Smooth muscle cell (in vitro differentiated cells): ENCODE measurements at regions not wholly inside any gene's neighbourhood (a gene's known extent, or its start where the extent isn't known, plus 50 kb on each side); places are given as distances from the start of the nearest gene placed in this dataset.
"Not testable (repeated sequence)": the region's sequence is repeated elsewhere in the genome, so short reads cannot be mapped to it uniquely, and the experiment has no call there.

ENCODE experiments used
- DNase-seq: peaks from one replicate; lab custom pipeline; 2025; ENCODE audit not compliant: unreplicated experiment; lab: John Stamatoyannopoulos, UW
- H2AFZ ChIP-seq: fragments of 200-600 bp; sonication (generic); 2 replicates; pipeline ENCODE4 v1.6.0; 2016; ENCODE audit warnings: antibody characterized with exemption, low read depth, mild to moderate bottlenecking
- H3F3A ChIP-seq: fragments of 200-600 bp; sonication (generic); 2 replicates; pipeline ENCODE4 v1.6.0; 2017; ENCODE audit warnings: antibody characterized with exemption, low read depth
- H3K27ac ChIP-seq: fragments of 200-600 bp; sonication (generic); 2 replicates; pipeline ENCODE4 v1.5.1; 2016; ENCODE audit warnings: low read depth, mild to moderate bottlenecking
- H3K27me3 ChIP-seq: fragments of 200-600 bp; sonication (generic); 2 replicates; pipeline ENCODE4 v1.6.1; 2016; ENCODE audit warnings: low read depth, mild to moderate bottlenecking
- H3K36me3 ChIP-seq: fragments of 200-600 bp; sonication (generic); 2 replicates; pipeline ENCODE4 v1.5.1; 2016; ENCODE audit warnings: low read depth
- H3K4me1 ChIP-seq: fragments of 200-600 bp; sonication (generic); 2 replicates; pipeline ENCODE4 v1.5.1; 2016; ENCODE audit warnings: low read depth
- H3K4me2 ChIP-seq: fragments of 200-600 bp; sonication (generic); 2 replicates; pipeline ENCODE4 v1.6.0; 2016; ENCODE audit warnings: mild to moderate bottlenecking
- H3K4me3 ChIP-seq: fragments of 200-600 bp; sonication (generic); 2 replicates; pipeline ENCODE4 v1.5.1; 2016; ENCODE audit warnings: mild to moderate bottlenecking
- H3K79me2 ChIP-seq: fragments of 200-600 bp; sonication (generic); 2 replicates; pipeline ENCODE4 v1.6.0; 2016; ENCODE audit warnings: low read depth, mild to moderate bottlenecking
- H3K9ac ChIP-seq: fragments of 200-600 bp; sonication (generic); 2 replicates; pipeline ENCODE4 v1.6.0; 2016; ENCODE audit warnings: low read depth
- H3K9me3 ChIP-seq: fragments of 200-600 bp; sonication (generic); replicated peaks from 2 replicates; pipeline ENCODE4 v1.5.1; 2016; ENCODE audit warnings: low read depth
- H4K20me1 ChIP-seq: fragments of 200-600 bp; sonication (generic); 2 replicates; pipeline ENCODE4 v1.6.0; 2016; ENCODE audit warnings: low read depth
- WGBS: methylation state at CpG from one replicate; pipeline ENCODE4 v1.1.7; 2016; ENCODE audit warnings: low lambda C conversion rate; 5-methylcytosine and 5-hydroxymethylcytosine counted together

DNA sequence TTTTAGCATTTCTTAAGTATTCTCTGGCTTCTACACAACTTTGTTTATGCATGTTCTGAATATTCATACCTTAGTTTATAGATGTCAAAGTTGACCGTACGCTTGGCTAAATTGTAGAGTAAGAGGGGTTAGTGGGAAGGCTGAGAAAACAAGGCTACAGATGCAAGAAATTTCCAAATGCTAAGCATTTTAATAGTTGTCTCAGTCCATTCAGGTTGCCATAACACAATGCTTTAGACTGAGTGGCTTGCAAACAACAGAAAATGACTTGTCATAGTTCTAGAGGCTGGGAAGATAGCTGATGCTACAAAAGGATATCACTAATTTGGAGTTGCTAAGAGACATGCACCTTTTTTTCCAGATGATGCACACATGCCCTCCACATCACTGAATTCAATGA lies 53.0 kb upstream of the C1QTNF3 start:
- not testable (repeated sequence) for H3K27ac ChIP-seq, H3K36me3 ChIP-seq, H3K79me2 ChIP-seq, H4K20me1 ChIP-seq, H3K9me3 ChIP-seq, H2AFZ ChIP-seq, H3K27me3 ChIP-seq, H3F3A ChIP-seq, H3K9ac ChIP-seq, H3K4me3 ChIP-seq, DNase-seq, H3K4me1 ChIP-seq, H3K4me2 ChIP-seq
- 93% methylated on average over 2 of the region's 2 CpGs for WGBS

DNA sequence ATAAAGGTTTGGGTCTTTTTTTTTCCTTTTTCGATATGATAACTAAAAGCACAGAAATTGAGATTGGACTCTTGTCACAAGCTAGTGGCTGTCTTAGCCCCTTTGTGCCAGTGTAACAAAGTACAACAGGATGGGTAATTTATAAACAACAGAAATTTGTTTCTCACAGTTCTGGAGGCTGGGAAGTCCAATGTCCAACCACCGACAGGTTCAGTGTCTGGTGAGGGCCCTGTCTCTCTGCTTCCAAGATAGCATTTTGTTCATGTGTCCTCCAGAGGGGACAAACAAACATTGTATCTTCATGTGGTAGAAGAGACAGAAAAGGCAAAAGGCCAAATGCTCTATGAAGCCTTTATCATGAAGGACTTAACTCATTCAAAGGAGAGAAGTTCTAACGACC lies 56.9 kb upstream of the C1QTNF3 start:
- not testable (repeated sequence) for H4K20me1 ChIP-seq, H3K4me1 ChIP-seq, H3K27me3 ChIP-seq, H3F3A ChIP-seq, H2AFZ ChIP-seq, H3K9ac ChIP-seq, DNase-seq, H3K4me2 ChIP-seq, H3K36me3 ChIP-seq, H3K79me2 ChIP-seq, H3K9me3 ChIP-seq, H3K4me3 ChIP-seq, H3K27ac ChIP-seq
- WGBS: 93% methylated on average over 3 of the region's 3 CpGs

DNA sequence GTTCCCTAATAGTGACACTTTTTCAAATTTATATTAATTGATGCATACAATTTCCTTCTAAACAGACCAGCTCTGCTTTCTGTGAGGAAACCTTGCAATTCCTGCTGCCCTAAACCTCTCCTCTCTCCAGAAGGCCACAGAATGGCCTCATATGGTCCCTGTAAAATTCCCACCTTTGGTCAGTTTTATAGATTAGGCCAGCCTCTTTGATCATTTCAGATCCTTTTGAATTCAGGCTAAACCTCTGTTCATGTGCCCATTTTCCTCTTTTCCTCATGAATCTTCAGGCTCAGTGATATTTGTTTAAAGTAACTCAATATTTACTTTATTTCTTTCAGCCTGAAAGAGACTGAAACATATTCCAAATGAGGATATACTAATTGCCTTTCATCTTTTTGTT lies 58.6 kb upstream of the C1QTNF3 start:
- DNase-seq, H3K79me2 ChIP-seq, H3K4me3 ChIP-seq, H3K9ac ChIP-seq, H3K4me2 ChIP-seq, H3F3A ChIP-seq, H3K9me3 ChIP-seq, H3K27ac ChIP-seq, H3K4me1 ChIP-seq, H3K36me3 ChIP-seq, H3K27me3 ChIP-seq, H2AFZ ChIP-seq, H4K20me1 ChIP-seq: not testable (repeated sequence)

DNA sequence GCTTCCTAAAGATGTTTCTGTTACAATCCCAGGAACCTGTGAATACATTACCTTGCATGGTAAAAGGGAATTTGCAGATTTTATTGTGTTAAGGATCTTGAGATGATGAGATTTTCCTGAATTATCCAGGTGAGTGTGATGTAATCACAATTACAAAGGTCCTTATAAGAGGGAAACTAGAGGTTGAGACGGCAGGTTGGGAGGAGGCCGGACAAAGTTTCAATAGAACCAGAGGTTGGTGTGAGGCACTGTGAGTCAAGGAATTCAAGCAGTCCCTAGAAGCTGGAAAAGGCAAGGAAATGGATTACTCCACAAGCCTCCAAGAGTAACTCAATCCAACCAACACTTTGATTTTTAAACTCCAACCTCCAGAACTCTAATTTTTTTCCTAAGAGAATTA lies 65.9 kb upstream of the C1QTNF3 start:
- not testable (repeated sequence) for H3K4me1 ChIP-seq, H3K9me3 ChIP-seq, H3K27ac ChIP-seq, H3K36me3 ChIP-seq, H3K79me2 ChIP-seq, DNase-seq, H2AFZ ChIP-seq, H3K4me2 ChIP-seq, H3K27me3 ChIP-seq, H3K4me3 ChIP-seq, H4K20me1 ChIP-seq, H3F3A ChIP-seq, H3K9ac ChIP-seq
- 87% methylated on average over 2 of the region's 2 CpGs for WGBS

DNA sequence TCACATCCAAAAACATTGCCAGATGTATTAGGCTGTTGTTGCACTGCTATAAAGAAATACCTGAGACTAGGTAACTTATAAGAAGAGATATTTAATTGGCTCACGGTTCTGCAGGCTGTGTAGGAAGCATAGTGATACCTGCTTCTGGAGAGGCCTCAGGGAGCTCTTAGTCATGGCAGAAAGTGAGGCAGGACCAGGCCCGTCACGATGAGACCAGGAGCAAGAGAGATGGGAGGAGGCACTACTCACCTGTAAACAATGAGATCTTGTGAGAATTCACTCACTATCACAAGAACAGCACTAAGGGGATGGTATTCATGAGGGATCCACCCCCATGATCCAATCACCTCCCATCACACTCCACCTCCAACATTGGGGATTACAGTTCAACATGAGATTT lies 81.3 kb upstream of the C1QTNF3 start:
- not testable (repeated sequence) for H3K4me3 ChIP-seq, H3K4me1 ChIP-seq, H3K9me3 ChIP-seq, H3K27me3 ChIP-seq, H3K79me2 ChIP-seq, H3K4me2 ChIP-seq, H4K20me1 ChIP-seq, H3K9ac ChIP-seq, H2AFZ ChIP-seq, H3F3A ChIP-seq, H3K27ac ChIP-seq, H3K36me3 ChIP-seq, DNase-seq
- WGBS: 84% methylated on average over 3 of the region's 3 CpGs

DNA sequence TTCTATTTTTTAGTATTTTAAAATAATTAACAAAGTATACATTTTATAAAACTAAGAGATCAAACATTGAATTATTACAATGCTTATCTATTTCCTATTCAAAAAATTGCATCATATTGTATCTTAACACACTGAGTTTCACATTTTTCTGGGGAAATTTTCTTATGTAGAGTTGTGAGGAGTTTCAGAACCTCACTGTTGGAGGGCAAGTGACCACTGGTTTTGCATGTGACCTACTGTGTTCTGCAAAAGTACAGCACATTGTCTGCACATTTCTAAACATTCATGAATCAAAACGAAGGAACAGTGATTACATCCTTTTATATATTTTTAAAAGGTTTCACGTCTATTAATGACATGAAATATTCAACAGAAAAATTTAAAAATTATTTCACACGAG lies 82.3 kb upstream of the C1QTNF3 start:
- H3K4me1 ChIP-seq, H3K27ac ChIP-seq, H3K9me3 ChIP-seq, H3K4me3 ChIP-seq, H4K20me1 ChIP-seq, H3K9ac ChIP-seq, DNase-seq, H3K36me3 ChIP-seq, H3K4me2 ChIP-seq, H3F3A ChIP-seq, H2AFZ ChIP-seq, H3K27me3 ChIP-seq, H3K79me2 ChIP-seq: not testable (repeated sequence)
- 93% methylated on average over 3 of the region's 3 CpGs for WGBS

DNA sequence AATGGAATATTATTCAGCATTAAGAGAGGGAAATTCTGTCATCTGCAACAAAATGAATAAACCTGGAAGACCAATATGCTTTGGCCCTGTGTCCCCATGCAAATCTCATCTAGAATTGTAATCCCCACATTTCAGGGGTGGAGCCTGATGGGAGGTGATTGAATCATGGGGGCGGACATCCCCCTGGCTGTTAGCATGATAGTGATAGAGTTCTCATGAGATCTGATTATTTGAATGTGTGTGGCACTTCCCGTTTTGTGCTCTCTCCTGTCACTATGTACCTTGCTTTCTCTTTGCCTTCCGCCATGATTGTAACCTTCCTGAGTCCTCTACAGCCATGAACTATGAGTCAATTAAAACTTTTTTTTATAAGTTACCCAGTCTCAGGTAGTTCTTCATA lies 83.7 kb upstream of the C1QTNF3 start:
- not testable (repeated sequence) for DNase-seq, H3K4me1 ChIP-seq, H3K27ac ChIP-seq, H3F3A ChIP-seq, H3K27me3 ChIP-seq, H3K4me3 ChIP-seq, H3K9me3 ChIP-seq, H3K9ac ChIP-seq, H2AFZ ChIP-seq, H3K79me2 ChIP-seq, H3K4me2 ChIP-seq, H4K20me1 ChIP-seq, H3K36me3 ChIP-seq
- 100% methylated on average over 3 of the region's 3 CpGs for WGBS

DNA sequence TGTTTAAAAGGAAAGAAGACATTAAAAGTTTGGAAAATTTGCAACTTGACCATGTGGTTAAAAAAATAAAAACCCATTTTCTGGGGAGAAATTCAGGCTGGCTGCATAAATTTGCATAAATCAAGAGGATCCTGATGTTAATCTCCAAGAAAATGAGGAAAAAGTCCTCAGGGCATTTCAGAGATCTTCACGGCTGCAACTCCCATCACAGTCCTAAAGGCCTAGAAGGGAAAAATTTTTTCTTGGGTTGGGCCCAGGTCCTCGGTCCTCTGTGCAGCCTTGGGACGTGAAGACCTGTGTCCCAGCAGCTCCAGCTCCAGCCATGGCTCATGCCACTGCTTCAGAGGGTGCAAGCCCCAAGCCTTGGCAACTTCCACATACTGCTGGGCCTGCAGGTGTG lies 84.8 kb upstream of the C1QTNF3 start:
- not testable (repeated sequence) for H3K4me3 ChIP-seq, H3K9ac ChIP-seq, H3K79me2 ChIP-seq, H3K27me3 ChIP-seq, H3K9me3 ChIP-seq, H2AFZ ChIP-seq, H3F3A ChIP-seq, H3K4me1 ChIP-seq, H3K27ac ChIP-seq, H3K4me2 ChIP-seq, DNase-seq, H3K36me3 ChIP-seq, H4K20me1 ChIP-seq
- 93% methylated on average over 3 of the region's 3 CpGs for WGBS

DNA sequence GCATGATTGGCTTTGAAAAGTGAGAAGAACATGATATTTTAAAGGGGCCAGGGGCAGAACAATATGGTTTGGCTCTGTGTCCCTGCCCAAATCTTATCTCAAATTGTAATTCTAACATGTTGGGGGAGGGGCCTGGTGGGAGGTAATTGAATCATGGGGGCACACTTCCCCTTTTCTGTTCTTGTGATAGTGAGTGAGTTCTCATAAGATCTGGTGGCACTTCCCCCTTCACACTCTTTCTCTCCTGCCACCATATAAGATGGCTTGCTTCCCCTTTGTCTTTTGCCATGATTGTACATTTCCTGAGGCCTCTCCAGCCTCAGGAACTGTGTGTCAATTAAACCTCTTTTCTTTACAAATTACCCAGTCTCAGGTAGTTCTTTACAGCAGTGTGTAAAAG lies 85.9 kb upstream of the C1QTNF3 start:
- H3F3A ChIP-seq, H3K4me3 ChIP-seq, H3K36me3 ChIP-seq, H3K4me1 ChIP-seq, H3K9ac ChIP-seq, H2AFZ ChIP-seq, H3K27me3 ChIP-seq, H4K20me1 ChIP-seq, H3K4me2 ChIP-seq, H3K79me2 ChIP-seq, H3K9me3 ChIP-seq, DNase-seq, H3K27ac ChIP-seq: not testable (repeated sequence)
